ENCODE measurements at regions not wholly inside any gene's neighbourhood (a gene's known extent, or its start where the extent isn't known, plus 50 kb on each side); places are given as distances from the start of the nearest gene placed in this dataset.

- Histone ChIP-seq H3K4me2 (ENCODE audit: insufficient read depth, low read length) (no peak overlapping the region), H3K4me1 (ENCODE audit: insufficient read depth, low read length) (no peaks in the 10 kb centered on the region), H4K20me1 (ENCODE audit: insufficient read depth, low read length) (no peaks in the 10 kb centered on the region), H3K36me3 (ENCODE audit: insufficient read depth, low read length) (no peaks in the 10 kb centered on the region), H3K9me3 (ENCODE audit: low read depth, low read length) (no peaks in the 10 kb centered on the region), H3K27me3 (ENCODE audit: insufficient read depth, low read length) (peaks cover 3% of the 10 kb centered on the region), H3K27ac (ENCODE audit: low read depth, low read length) (no peak overlapping the region), H2AFZ (ENCODE audit: low read length) (no peak overlapping the region), H3K4me3 (ENCODE audit: insufficient read depth, low read length) (no peak overlapping the region), H3K79me2 (ENCODE audit: insufficient read depth, low read length) (no peaks in the 10 kb centered on the region)
- no peak for DNase-seq (ENCODE audit: insufficient read length, low spot score, missing footprints)
- TF ChIP-seq CTCF (IDR thresholded peaks at IDR 0.05; ENCODE audit: extremely low read depth, low read depth, low read length): no peak
These were observed 1546.9 kb upstream of the TMEM132C start for GRCh38 chr12:126719912-126720705.

GRCh38 chr12:126726481-126727217 lies 1540.3 kb upstream of the TMEM132C start:
- no peaks in the 10 kb centered on the region for H3K36me3 ChIP-seq (ENCODE audit: insufficient read depth, low read length)
- H3K27ac ChIP-seq (ENCODE audit: low read depth, low read length): no peak overlapping the region
- H3K4me3 ChIP-seq (ENCODE audit: insufficient read depth, low read length): no peak overlapping the region
- peaks cover 33% of the 10 kb centered on the region for H3K27me3 ChIP-seq (ENCODE audit: insufficient read depth, low read length)
- no peaks in the 10 kb centered on the region for H3K4me1 ChIP-seq (ENCODE audit: insufficient read depth, low read length)
- no peaks in the 10 kb centered on the region for H4K20me1 ChIP-seq (ENCODE audit: insufficient read depth, low read length)
- H3K79me2 ChIP-seq (ENCODE audit: insufficient read depth, low read length): no peaks in the 10 kb centered on the region
- DNase-seq (ENCODE audit: insufficient read length, low spot score, missing footprints): no peak
- no peaks in the 10 kb centered on the region for H3K9me3 ChIP-seq (ENCODE audit: low read depth, low read length)
- no peak overlapping the region for H3K4me2 ChIP-seq (ENCODE audit: insufficient read depth, low read length)
- H2AFZ ChIP-seq (ENCODE audit: low read length): no peak overlapping the region
- TF ChIP-seq CTCF (IDR thresholded peaks at IDR 0.05; ENCODE audit: extremely low read depth, low read depth, low read length): no peak

DNA sequence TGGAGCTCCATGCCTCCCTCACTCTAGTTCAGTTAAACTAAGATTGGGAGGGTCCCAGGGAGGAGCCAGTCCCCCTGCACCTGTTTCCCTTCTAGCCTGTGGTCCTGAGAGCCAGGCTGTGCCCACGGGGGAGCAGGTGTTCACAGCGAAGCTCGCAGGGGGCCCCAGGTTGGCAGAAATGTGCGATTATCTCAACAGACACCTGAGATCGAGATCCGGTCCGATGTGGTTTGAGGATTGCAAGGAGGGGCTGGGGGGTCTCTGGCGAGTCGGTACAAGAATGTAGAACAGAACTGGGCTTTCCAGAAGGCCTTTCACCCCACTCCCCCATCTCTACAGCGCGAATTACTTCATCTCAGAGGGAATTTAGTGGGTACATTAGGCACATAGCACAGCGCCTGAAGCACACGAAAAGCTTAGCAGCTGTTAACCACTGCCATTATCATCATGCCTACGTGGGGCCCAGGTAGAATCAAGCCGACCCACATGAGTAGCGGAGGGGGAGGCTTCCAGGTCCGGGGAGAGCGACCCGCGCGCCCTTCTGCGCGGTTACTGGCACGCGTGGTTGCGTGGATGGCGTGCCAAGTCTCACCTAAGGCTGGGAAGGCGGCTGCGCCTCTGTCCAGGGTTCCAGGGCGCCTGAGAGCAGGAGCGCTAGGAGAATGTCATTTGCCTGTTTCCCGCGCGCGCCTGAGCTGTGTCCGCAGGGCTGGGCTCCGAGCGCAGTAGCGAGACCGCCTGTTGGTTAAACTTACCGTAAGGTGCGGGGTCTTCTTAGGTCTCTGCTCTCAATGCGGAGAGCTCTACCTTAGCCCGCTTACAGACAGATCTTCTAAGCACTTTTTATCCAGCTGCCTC lies 1539.5 kb upstream of the TMEM132C start:
- no peaks in the 10 kb centered on the region for H3K4me1 ChIP-seq (ENCODE audit: insufficient read depth, low read length)
- DNase-seq (ENCODE audit: insufficient read length, low spot score, missing footprints): peak; percentile 73
- H3K36me3 ChIP-seq (ENCODE audit: insufficient read depth, low read length): no peaks in the 10 kb centered on the region
- no peak overlapping the region for H3K4me3 ChIP-seq (ENCODE audit: insufficient read depth, low read length)
- H2AFZ ChIP-seq (ENCODE audit: low read length): no peak overlapping the region
- peaks cover 33% of the 10 kb centered on the region for H3K27me3 ChIP-seq (ENCODE audit: insufficient read depth, low read length)
- H3K27ac ChIP-seq (ENCODE audit: low read depth, low read length): no peak overlapping the region
- TF ChIP-seq CTCF (IDR thresholded peaks at IDR 0.05; ENCODE audit: extremely low read depth, low read depth, low read length): no peak
- no peak overlapping the region for H3K4me2 ChIP-seq (ENCODE audit: insufficient read depth, low read length)
- H3K79me2 ChIP-seq (ENCODE audit: insufficient read depth, low read length): no peaks in the 10 kb centered on the region
- no peaks in the 10 kb centered on the region for H4K20me1 ChIP-seq (ENCODE audit: insufficient read depth, low read length)
- H3K9me3 ChIP-seq (ENCODE audit: low read depth, low read length): no peaks in the 10 kb centered on the region
